SK-N-SH (cell line): ENCODE measurements at regions not wholly inside any gene's neighbourhood (a gene's known extent, or its start where the extent isn't known, plus 50 kb on each side); places are given as distances from the start of the nearest gene placed in this dataset.

Source experiments
- CTCF ChIA-PET: fragments of 300-600, 350-600 bp; formaldehyde crosslinking; extraction: SDS; loops from one replicate; lab custom pipeline; 2021; lab: Yijun Ruan, JAX
- POLR2A ChIA-PET: fragments of 350-600 bp; sonication (Branson Sonifier 250); formaldehyde crosslinking; extraction: SDS; loops from one replicate; lab custom pipeline; 2020; ENCODE audit warnings: antibody characterized with exemption, inconsistent platforms; lab: Yijun Ruan, JAX
- DNase-seq: peaks from one replicate; pipeline ENCODE4 v3.0.0; 2012
- H2AFZ ChIP-seq: fragments of 200-600 bp; sonication (generic); 2 replicates; pipeline ENCODE4 v1.8.1; 2016; ENCODE audit warnings: antibody characterized with exemption, mild to moderate bottlenecking, low read depth
- H3F3A ChIP-seq: fragments of 200-600 bp; sonication (generic); replicated peaks from 2 replicates; pipeline ENCODE3; 2016; ENCODE audit warnings: antibody characterized with exemption, mild to moderate bottlenecking; ENCODE audit not compliant: insufficient read depth
- H3K27ac ChIP-seq, 2 experiments: fragments of 200-500 bp in 1 of 2; fragments of 200-600 bp in 1 of 2; sonication (Bioruptor generic) in 1 of 2; sonication (generic), shearing (Covaris generic) in 1 of 2; 2 replicates each; pipeline versions ENCODE4 v1.5.1 to v1.6.1; 2014 to 2016; ENCODE audit warnings: low read depth in 2 of 2, inconsistent platforms in 1 of 2, low read length in 1 of 2, mild to moderate bottlenecking in 1 of 2, mixed read lengths in 1 of 2
- H3K27me3 ChIP-seq: fragments of 200-600 bp; sonication (generic), shearing (Covaris generic); 2 replicates; pipeline ENCODE4 v1.6.1; 2016; ENCODE audit warnings: mixed run types; ENCODE audit not compliant: insufficient read depth
- H3K36me3 ChIP-seq, 2 experiments: fragments of 200-500 bp in 1 of 2; fragments of 200-600 bp in 1 of 2; sonication (Bioruptor generic) in 1 of 2; sonication (generic) in 1 of 2; replicated peaks in 1 of 2; 2 replicates each; pipeline versions ENCODE3 to v1.5.1; 2014 to 2016; ENCODE audit warnings: low read length in 1 of 2, mild to moderate bottlenecking in 1 of 2; ENCODE audit not compliant: insufficient read depth in 2 of 2, control insufficient read depth in 1 of 2
- H3K4me1 ChIP-seq, 2 experiments: fragments of 200-500 bp in 1 of 2; fragments of 200-600 bp in 1 of 2; sonication (Bioruptor generic) in 1 of 2; sonication (generic), shearing (Covaris generic) in 1 of 2; 2 replicates each; pipeline versions ENCODE4 v1.5.1 to v1.6.1; 2014 to 2016; ENCODE audit warnings: low read depth in 1 of 2, low read length in 1 of 2, mixed run types in 1 of 2; ENCODE audit not compliant: insufficient read depth in 2 of 2, control insufficient read depth in 1 of 2
- H3K4me2 ChIP-seq: fragments of 200-600 bp; sonication (generic), shearing (Covaris generic); 2 replicates; pipeline ENCODE4 v1.6.1; 2017; ENCODE audit warnings: mixed run types
- H3K4me3 ChIP-seq, 2 experiments: fragments of 200-500 bp in 1 of 2; fragments of 200-600 bp in 1 of 2; sonication (Bioruptor generic) in 1 of 2; sonication (generic), shearing (Covaris generic) in 1 of 2; 2 replicates each; pipeline versions ENCODE4 v1.5.1 to v1.8.1; 2014 to 2016; ENCODE audit warnings: low read depth in 2 of 2, inconsistent platforms in 1 of 2, low read length in 1 of 2, mild to moderate bottlenecking in 1 of 2, mixed read lengths in 1 of 2, moderate library complexity in 1 of 2
- H3K79me2 ChIP-seq: fragments of 200-600 bp; sonication (generic); 2 replicates; pipeline ENCODE4 v1.8.1; 2017; ENCODE audit warnings: mild to moderate bottlenecking; ENCODE audit not compliant: insufficient read depth
- H3K9ac ChIP-seq: fragments of 200-600 bp; sonication (generic); 2 replicates; pipeline ENCODE4 v1.6.1; 2017; ENCODE audit warnings: mixed run types
- H3K9me2 ChIP-seq: fragments of 200-600 bp; sonication (generic); 2 replicates; pipeline ENCODE4 v1.6.1; 2017; ENCODE audit warnings: mixed run types
- H3K9me3 ChIP-seq: fragments of 200-600 bp; sonication (generic); 2 replicates; pipeline ENCODE4 v1.6.1; 2017; ENCODE audit warnings: mixed run types, mild to moderate bottlenecking, moderate library complexity
- H4K20me1 ChIP-seq: fragments of 200-600 bp; sonication (generic); 2 replicates; pipeline ENCODE4 v1.6.1; 2017; ENCODE audit warnings: mild to moderate bottlenecking, mixed run types; ENCODE audit not compliant: insufficient read depth
- CHD2 ChIP-seq: fragments of 150-350 bp; IDR thresholded peaks from 2 replicates; pipeline ENCODE4 v1.6.1; 2018; ENCODE audit warnings: low read length; ENCODE audit not compliant: partially characterized antibody
- ELF1 ChIP-seq: IDR thresholded peaks from 2 replicates; pipeline ENCODE4 v1.4.0; 2012
- EZH2phosphoT487 ChIP-seq: fragments of 200-600 bp; sonication (generic); IDR thresholded peaks from 2 replicates; pipeline ENCODE4 v1.6.1; 2017; ENCODE audit warnings: low read depth, mixed run types, mild to moderate bottlenecking, antibody characterized with exemption, moderate library complexity, borderline replicate concordance
- FOSL2 ChIP-seq: IDR thresholded peaks from 2 replicates; pipeline ENCODE4 v1.4.0; 2012; ENCODE audit warnings: low read depth, mild to moderate bottlenecking, moderate library complexity, borderline replicate concordance
- GABPA ChIP-seq: IDR thresholded peaks from 2 replicates; pipeline ENCODE4 v1.4.0; 2012; ENCODE audit warnings: low read depth, mild to moderate bottlenecking
- GATA2 ChIP-seq: sonication (generic); formaldehyde crosslinking; IDR thresholded peaks from 2 replicates; pipeline ENCODE4 v1.5.0; 2020; ENCODE audit warnings: mild to moderate bottlenecking, missing genetic modification reagents
- JUND ChIP-seq: IDR thresholded peaks from 2 replicates; pipeline ENCODE4 v1.4.0; 2012
- MEF2A ChIP-seq: IDR thresholded peaks from 2 replicates; pipeline ENCODE4 v1.4.0; 2012; ENCODE audit warnings: low read depth, borderline replicate concordance
- NFIC ChIP-seq: IDR thresholded peaks from 2 replicates; pipeline ENCODE4 v1.4.0; 2012; ENCODE audit warnings: borderline replicate concordance
- NRF1 ChIP-seq: IDR thresholded peaks from 2 replicates; pipeline ENCODE4 v1.6.1; 2012; ENCODE audit warnings: low read depth, mild to moderate bottlenecking, low read length
- POLR2AphosphoS5 ChIP-seq: IDR thresholded peaks from 2 replicates; pipeline ENCODE4 v1.6.1; 2012; ENCODE audit warnings: low read depth, low read length
- RAD21 ChIP-seq: IDR thresholded peaks from 2 replicates; pipeline ENCODE4 v1.6.1; 2012; ENCODE audit warnings: mild to moderate bottlenecking, low read length
- RFX5 ChIP-seq: IDR thresholded peaks from 2 replicates; pipeline ENCODE4 v1.6.1; 2012; ENCODE audit warnings: mild to moderate bottlenecking, improper control_type of control experiment, low read length
- SMC3 ChIP-seq: IDR thresholded peaks from 2 replicates; pipeline ENCODE4 v1.6.1; 2012; ENCODE audit warnings: low read depth, low read length, improper control_type of control experiment
- TAF1 ChIP-seq: IDR thresholded peaks from 2 replicates; pipeline ENCODE4 v1.6.1; 2012; ENCODE audit warnings: low read depth, mild to moderate bottlenecking, low read length, moderate library complexity, borderline replicate concordance
- TCF12 ChIP-seq: IDR thresholded peaks from 2 replicates; pipeline ENCODE4 v1.4.0; 2012
- TEAD4 ChIP-seq: IDR thresholded peaks from 2 replicates; pipeline ENCODE4 v1.4.0; 2012; ENCODE audit warnings: mild to moderate bottlenecking, borderline replicate concordance; ENCODE audit not compliant: insufficient read depth
- YY1 ChIP-seq: IDR thresholded peaks from 2 replicates; pipeline ENCODE4 v1.4.0; 2012; ENCODE audit warnings: low read depth, mild to moderate bottlenecking
- WGBS: methylation state at CpG from one replicate; pipeline ENCODE4 v1.1.6; 2017; ENCODE audit warnings: low lambda C conversion rate; 5-methylcytosine and 5-hydroxymethylcytosine counted together
- TF ChIP-seq, protein P1 (sequence below): fragments of 200-600 bp; sonication (generic); IDR thresholded peaks from 2 replicates; pipeline ENCODE4 v1.6.1; 2017; ENCODE audit warnings: antibody characterized with exemption, mild to moderate bottlenecking, moderate library complexity
- TF ChIP-seq, protein P2 (sequence below): IDR thresholded peaks from 2 replicates; pipeline ENCODE4 v1.4.0; 2012; ENCODE audit warnings: low read depth, borderline replicate concordance
- TF ChIP-seq, protein P3 (sequence below): IDR thresholded peaks from 2 replicates; pipeline ENCODE4 v1.4.0; 2012; ENCODE audit warnings: low read depth, borderline replicate concordance
- TF ChIP-seq, protein P4 (sequence below): IDR thresholded peaks from 2 replicates; pipeline ENCODE4; 2012
- TF ChIP-seq, protein P5 (sequence below): IDR thresholded peaks from 2 replicates; pipeline ENCODE4 v1.6.1; 2012; ENCODE audit warnings: mild to moderate bottlenecking, low read depth, low read length, moderate library complexity
- TF ChIP-seq, protein P6 (sequence below): IDR thresholded peaks from 2 replicates; pipeline ENCODE4 v1.4.0; 2012; ENCODE audit warnings: low read depth
- TF ChIP-seq, protein P7 (sequence below): fragments of 150-350 bp; IDR thresholded peaks from 2 replicates; pipeline ENCODE4 v1.6.1; 2016; ENCODE audit warnings: mild to moderate bottlenecking, low read depth, low read length

DNA sequence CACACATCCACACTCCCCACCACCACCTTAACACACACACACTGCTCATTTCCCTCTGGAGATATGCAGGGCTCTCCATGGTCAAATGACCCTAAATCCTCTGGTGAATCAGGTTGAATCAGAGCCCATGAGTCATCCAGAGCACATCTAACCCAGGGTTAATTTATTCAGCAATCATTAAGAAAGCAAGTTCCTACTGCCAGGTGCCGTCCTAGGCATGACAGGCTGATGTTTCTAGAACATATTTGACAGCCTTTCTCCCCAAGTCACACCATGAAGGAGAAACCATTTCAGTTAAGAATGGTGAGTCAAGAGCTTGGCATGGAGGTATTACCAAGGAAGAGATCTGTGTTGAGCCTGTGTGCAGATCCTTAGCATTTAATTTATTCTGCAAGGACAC is 194.3 kb upstream of the CAMK1G start:
- POLR2A ChIA-PET = no interaction called here
- WGBS = 25% methylated on average over 1 of the region's 1 CpG
- Histone ChIP-seq H3K9ac (no peak overlapping the region), H3K79me2 (no peaks in the 10 kb centered on the region), H3K9me2 (no peaks in the 10 kb centered on the region), H3K27me3 (no peaks in the 10 kb centered on the region), H3K9me3 (no peaks in the 10 kb centered on the region), H3K27ac (peak overlapping the region; percentile 1 to 71; a peak in 3 of 4 replicates), H3K36me3 (no peaks in the 10 kb centered on the region), H4K20me1 (no peaks in the 10 kb centered on the region), H3K4me3 (no peak overlapping the region), H3F3A (peaks cover 7% of the 10 kb centered on the region), H3K4me1 (peaks cover 6 to 21% of the 10 kb centered on the region in 2 experiments), H2AFZ (no peak overlapping the region), H3K4me2 (peak overlapping the region; percentile 39)
- DNase-seq = no peak
- CTCF ChIA-PET = no interaction called here
- TF ChIP-seq EZH2phosphoT487 (no peak), JUND (peak; percentile 97), NFIC (peak; percentile 52), GATA2 (CRISPR knock-in tag) (no peak), MEF2A (no peak), FOSL2 (peak; percentile 99), GABPA (no peak), NRF1 (no peak), TAF1 (no peak), TEAD4 (peak; percentile 72; the same call in 1 of the 2 replicates), RAD21 (no peak), RFX5 (no peak), SMC3 (no peak), ELF1 (no peak), POLR2AphosphoS5 (peak; percentile 69; the same call in 1 of the 2 replicates), YY1 (no peak), TCF12 (peak; percentile 85), CHD2 (no peak)
- TF ChIP-seq, protein P1, sequence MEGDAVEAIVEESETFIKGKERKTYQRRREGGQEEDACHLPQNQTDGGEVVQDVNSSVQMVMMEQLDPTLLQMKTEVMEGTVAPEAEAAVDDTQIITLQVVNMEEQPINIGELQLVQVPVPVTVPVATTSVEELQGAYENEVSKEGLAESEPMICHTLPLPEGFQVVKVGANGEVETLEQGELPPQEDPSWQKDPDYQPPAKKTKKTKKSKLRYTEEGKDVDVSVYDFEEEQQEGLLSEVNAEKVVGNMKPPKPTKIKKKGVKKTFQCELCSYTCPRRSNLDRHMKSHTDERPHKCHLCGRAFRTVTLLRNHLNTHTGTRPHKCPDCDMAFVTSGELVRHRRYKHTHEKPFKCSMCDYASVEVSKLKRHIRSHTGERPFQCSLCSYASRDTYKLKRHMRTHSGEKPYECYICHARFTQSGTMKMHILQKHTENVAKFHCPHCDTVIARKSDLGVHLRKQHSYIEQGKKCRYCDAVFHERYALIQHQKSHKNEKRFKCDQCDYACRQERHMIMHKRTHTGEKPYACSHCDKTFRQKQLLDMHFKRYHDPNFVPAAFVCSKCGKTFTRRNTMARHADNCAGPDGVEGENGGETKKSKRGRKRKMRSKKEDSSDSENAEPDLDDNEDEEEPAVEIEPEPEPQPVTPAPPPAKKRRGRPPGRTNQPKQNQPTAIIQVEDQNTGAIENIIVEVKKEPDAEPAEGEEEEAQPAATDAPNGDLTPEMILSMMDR = no peak
- TF ChIP-seq, protein P2, sequence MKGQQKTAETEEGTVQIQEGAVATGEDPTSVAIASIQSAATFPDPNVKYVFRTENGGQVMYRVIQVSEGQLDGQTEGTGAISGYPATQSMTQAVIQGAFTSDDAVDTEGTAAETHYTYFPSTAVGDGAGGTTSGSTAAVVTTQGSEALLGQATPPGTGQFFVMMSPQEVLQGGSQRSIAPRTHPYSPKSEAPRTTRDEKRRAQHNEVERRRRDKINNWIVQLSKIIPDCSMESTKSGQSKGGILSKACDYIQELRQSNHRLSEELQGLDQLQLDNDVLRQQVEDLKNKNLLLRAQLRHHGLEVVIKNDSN = no peak
- TF ChIP-seq, protein P3, sequence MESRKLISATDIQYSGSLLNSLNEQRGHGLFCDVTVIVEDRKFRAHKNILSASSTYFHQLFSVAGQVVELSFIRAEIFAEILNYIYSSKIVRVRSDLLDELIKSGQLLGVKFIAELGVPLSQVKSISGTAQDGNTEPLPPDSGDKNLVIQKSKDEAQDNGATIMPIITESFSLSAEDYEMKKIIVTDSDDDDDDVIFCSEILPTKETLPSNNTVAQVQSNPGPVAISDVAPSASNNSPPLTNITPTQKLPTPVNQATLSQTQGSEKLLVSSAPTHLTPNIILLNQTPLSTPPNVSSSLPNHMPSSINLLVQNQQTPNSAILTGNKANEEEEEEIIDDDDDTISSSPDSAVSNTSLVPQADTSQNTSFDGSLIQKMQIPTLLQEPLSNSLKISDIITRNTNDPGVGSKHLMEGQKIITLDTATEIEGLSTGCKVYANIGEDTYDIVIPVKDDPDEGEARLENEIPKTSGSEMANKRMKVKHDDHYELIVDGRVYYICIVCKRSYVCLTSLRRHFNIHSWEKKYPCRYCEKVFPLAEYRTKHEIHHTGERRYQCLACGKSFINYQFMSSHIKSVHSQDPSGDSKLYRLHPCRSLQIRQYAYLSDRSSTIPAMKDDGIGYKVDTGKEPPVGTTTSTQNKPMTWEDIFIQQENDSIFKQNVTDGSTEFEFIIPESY = 0 out of 2 replicates have a peak, but pooled peaks have one; percentile 16
- TF ChIP-seq, protein P4, sequence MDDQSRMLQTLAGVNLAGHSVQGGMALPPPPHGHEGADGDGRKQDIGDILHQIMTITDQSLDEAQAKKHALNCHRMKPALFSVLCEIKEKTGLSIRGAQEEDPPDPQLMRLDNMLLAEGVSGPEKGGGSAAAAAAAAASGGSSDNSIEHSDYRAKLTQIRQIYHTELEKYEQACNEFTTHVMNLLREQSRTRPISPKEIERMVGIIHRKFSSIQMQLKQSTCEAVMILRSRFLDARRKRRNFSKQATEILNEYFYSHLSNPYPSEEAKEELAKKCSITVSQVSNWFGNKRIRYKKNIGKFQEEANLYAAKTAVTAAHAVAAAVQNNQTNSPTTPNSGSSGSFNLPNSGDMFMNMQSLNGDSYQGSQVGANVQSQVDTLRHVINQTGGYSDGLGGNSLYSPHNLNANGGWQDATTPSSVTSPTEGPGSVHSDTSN = peak; percentile 89
- TF ChIP-seq, protein P5, sequence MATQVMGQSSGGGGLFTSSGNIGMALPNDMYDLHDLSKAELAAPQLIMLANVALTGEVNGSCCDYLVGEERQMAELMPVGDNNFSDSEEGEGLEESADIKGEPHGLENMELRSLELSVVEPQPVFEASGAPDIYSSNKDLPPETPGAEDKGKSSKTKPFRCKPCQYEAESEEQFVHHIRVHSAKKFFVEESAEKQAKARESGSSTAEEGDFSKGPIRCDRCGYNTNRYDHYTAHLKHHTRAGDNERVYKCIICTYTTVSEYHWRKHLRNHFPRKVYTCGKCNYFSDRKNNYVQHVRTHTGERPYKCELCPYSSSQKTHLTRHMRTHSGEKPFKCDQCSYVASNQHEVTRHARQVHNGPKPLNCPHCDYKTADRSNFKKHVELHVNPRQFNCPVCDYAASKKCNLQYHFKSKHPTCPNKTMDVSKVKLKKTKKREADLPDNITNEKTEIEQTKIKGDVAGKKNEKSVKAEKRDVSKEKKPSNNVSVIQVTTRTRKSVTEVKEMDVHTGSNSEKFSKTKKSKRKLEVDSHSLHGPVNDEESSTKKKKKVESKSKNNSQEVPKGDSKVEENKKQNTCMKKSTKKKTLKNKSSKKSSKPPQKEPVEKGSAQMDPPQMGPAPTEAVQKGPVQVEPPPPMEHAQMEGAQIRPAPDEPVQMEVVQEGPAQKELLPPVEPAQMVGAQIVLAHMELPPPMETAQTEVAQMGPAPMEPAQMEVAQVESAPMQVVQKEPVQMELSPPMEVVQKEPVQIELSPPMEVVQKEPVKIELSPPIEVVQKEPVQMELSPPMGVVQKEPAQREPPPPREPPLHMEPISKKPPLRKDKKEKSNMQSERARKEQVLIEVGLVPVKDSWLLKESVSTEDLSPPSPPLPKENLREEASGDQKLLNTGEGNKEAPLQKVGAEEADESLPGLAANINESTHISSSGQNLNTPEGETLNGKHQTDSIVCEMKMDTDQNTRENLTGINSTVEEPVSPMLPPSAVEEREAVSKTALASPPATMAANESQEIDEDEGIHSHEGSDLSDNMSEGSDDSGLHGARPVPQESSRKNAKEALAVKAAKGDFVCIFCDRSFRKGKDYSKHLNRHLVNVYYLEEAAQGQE = peak; percentile 57; the same call in 1 of the 2 replicates
- TF ChIP-seq, protein P6, sequence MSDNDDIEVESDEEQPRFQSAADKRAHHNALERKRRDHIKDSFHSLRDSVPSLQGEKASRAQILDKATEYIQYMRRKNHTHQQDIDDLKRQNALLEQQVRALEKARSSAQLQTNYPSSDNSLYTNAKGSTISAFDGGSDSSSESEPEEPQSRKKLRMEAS = peak; percentile 83; the same call in 1 of the 2 replicates
- TF ChIP-seq, protein P7, sequence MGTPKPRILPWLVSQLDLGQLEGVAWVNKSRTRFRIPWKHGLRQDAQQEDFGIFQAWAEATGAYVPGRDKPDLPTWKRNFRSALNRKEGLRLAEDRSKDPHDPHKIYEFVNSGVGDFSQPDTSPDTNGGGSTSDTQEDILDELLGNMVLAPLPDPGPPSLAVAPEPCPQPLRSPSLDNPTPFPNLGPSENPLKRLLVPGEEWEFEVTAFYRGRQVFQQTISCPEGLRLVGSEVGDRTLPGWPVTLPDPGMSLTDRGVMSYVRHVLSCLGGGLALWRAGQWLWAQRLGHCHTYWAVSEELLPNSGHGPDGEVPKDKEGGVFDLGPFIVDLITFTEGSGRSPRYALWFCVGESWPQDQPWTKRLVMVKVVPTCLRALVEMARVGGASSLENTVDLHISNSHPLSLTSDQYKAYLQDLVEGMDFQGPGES = no peak
